ENCODE measurements at regions not wholly inside any gene's neighbourhood (a gene's known extent, or its start where the extent isn't known, plus 50 kb on each side); places are given as distances from the start of the nearest gene placed in this dataset.
A peak's percentile ranks its signal among the peaks of the same experiment; 100 is the strongest.
"Not testable (repeated sequence)": the region's sequence is repeated elsewhere in the genome, so short reads cannot be mapped to it uniquely, and the experiment has no call there.

DNA sequence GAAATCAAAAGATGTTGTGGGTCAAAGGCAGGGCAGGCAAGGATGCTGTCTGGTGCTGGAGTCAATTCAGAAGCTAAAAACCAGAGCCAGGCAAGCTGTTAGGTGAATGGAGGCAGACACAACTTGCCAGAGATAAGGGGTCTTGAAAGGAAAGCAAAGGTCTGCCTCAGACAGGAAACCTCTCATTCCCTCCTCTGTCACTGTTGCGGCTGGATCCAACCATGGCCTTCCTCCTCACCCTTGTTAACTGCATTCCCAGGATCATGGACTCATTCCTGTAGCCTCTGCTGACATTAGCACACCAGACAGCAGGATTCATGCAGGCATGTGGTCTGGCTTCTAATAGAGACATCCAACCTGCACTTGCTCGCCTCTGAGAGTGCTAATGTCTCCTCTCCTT is 186.7 kb upstream of the HS3ST3A1 start:
- DNase-seq: no peak

DNA sequence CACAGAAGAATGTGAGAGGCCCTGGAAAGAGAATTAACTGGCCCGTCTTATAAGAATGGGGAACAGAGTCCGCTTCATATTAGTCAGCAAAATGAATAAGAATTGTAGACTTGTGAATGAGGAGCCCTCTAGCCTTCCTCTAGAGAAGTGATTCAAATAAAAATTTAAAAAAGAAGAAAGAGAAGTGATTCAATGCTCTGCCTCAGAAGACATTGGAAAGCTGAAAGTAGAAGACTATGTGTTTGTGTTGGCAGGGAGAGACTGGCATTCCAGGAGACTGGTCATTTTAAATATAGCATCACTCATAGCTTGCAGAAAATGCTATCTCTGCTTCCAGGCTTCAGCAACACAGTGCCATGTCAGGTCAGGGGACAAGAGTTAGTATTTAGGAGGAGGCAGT is 190.6 kb upstream of the HS3ST3A1 start:
- DNase-seq: no peak

GRCh38 chr17:13793951-13794350 is 192.2 kb upstream of the HS3ST3A1 start:
- no peak for DNase-seq

- DNase-seq: no peak
These were observed 196.1 kb upstream of the HS3ST3A1 start for GRCh38 chr17:13797863-13798262.

GRCh38 chr17:13806092-13806491 is 204.4 kb upstream of the HS3ST3A1 start:
- no peak for DNase-seq

DNA sequence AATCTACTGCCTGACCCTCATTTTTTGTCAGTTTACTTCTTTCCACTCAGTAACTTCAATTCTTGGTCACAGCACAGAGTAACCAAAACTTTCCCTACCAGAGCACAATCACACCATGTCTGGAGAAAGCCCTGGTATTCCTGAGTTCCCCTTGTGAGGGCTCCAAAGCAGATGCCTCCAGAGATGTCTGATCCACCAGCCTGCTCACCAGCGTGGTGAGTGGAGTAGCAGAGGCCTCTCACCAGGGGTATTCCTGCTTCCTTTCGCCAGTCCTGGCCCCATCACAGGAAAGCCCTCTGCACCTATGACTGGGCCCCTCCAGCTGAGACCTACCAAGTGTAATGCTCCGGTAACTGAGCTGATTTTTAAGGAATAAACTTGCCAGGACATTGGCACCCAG is 205.4 kb upstream of the HS3ST3A1 start:
- no peak for DNase-seq

- no peak for DNase-seq
These were observed 210.6 kb upstream of the HS3ST3A1 start for GRCh38 chr17:13812350-13812749.

DNA sequence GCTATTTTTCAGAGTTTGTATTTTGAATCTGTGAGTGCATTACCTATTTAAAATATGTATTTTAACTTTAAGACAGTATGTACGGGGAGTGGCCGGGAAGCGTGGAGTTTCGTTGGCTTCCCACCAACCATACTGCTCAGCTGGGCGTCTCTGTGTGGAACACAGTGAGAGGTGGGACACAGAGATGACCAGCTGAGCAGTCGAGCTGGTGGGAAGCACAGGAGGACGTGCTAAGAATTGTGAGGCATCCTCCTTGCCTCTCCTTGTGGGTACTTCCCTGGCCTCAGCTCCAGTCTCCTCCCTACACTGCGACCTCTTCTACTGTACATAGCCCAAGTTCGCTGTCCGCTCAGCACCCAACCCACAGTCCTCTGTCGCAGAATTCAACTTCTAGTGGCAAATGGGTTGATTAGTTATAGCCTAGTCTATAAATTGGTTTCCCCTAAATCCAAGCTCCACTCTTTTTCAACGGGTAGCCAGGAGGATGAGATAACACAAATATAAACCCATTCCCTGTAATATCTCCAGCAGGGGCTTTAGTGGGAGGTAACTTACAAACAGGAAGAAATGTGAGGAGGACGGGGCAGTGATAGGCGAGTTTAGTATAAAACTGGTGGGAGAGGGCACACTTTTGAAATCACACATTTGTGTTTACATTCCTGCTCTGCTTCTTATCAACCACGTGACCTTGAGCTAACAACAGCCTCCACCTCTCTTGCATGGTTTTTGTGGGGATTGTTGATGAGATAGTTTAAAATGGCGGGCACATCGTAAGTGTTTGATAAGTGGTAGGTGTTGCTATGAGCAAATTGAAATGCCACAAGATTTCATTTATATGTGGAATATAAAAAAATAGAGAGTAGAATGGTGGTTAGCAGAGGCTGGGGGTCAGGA is 211.9 kb upstream of the HS3ST3A1 start:
- no peak for DNase-seq

DNA sequence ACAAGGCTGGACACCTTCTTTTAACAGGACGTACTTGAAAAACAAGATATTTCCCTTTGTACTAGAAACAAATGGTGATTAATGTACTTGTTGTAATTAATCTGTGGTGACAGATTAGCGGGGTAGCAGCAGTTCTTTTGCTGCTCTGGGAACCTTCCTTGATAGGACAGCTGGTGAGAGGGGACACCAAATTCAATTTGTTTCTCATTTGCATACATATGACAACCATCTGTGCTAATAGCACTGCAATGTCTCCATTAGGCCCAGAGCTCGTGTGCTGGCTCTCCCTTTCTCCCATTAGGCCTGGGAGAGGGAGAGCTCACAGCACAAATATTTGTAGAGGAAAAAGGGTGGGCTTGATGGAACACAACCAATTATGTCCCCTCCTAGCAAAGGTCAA is 221.0 kb upstream of the HS3ST3A1 start:
- no peak for DNase-seq

DNA sequence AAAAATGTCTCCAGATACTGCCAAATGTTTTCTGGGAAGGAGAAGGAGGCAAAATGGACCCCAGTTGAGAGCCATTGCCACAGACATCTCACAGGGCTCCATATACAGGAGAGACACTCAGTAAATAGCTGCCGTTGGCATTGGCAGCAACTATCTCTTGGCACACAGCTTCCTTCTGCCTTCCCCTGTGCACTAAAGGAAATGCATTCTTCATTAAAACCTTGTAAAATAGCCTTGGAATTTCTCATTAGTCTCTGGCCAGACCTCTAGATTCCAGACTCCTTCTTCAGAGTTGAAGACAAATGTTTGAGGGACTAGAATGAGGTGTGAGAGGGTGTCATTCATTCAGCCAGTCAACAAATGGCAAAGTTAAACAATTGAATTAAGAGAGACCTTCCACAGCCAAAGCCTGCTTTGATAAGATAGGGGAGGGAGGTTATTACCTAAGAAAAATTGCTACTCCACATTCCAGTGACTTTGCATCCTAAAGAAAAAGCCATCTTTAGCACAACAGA is 223.9 kb upstream of the HS3ST3A1 start:
- no peak for DNase-seq

GRCh38 chr17:13827118-13827517 is 225.4 kb upstream of the HS3ST3A1 start:
- no peak for DNase-seq

DNA sequence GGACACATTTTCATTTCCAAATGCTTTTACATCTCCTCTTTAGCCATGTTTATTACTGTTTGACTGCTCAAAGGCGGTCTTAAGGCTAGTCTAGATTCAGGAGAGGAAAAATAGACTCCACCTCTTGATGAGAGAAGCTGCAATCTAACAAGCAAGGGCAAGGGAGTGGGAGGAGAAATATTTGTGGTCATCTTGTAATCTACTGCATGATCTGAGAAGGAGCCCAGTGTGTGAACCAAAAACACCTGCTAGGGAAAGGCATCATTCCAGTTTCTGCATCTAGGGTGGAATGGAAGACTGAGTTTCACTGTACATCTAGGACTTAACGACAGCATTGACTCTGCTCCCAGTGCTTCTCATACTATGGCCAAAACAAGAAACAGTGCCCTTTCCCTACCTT is 232.2 kb upstream of the HS3ST3A1 start:
- DNase-seq: no peak

DNA sequence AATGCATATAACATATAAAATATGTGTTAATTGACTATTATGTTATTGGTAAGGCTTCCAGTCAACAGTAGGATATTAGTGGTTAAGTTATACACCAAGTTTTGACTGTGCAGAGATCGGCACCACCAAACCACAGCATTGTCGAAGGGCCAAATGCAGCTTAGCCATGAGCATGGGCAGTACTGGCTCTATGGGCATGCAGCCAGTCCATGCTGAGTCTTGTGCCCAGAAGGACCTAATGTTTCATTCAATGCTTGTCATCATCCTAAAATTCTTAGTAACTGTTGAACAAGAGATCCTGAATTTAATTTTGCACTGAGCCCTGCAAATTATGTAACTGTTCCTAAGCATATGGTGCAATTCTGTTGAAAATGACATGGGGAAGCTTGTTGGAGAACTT is 233.4 kb upstream of the HS3ST3A1 start:
- no peak for DNase-seq

DNA sequence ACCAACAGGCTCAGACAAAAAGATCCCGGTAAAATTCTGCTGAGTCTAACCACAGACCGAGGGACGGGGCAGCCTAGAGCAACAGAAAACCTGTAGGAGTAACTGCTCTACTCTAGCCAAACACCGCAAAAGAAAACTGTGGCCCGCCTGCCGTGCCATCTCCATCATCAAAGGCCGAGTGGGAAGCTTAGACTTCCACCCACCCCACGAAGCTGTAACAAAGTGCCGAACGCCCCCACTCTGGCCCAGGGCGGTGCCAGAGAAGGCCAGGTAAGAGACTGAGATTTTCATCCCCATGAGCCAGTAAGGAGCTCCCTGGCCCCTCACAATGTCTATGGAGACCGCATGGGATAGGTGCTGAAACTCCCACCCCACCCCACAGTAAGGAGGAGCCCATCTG is 231.9 kb upstream of the COX10 start:
- DNase-seq: no peak

DNA sequence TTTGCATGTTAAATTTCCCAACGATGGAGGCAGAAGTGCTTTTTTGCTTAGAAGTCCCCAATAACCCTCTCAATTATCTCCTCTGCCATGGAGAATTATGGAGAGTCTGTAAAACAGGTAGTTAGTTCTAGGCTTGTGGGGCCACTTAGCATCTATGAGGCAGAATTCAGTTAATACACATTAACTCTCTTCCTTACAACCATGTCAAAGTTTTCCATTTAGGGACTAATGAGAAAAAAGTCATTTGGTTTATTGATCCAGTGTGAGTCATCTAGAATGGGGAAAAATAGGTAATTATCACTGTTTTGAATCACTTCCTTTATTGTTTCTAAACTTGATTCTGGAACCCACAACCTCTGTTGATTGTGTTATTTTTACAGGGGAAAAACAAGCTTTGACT is 229.1 kb upstream of the COX10 start:
- no peak for DNase-seq

DNA sequence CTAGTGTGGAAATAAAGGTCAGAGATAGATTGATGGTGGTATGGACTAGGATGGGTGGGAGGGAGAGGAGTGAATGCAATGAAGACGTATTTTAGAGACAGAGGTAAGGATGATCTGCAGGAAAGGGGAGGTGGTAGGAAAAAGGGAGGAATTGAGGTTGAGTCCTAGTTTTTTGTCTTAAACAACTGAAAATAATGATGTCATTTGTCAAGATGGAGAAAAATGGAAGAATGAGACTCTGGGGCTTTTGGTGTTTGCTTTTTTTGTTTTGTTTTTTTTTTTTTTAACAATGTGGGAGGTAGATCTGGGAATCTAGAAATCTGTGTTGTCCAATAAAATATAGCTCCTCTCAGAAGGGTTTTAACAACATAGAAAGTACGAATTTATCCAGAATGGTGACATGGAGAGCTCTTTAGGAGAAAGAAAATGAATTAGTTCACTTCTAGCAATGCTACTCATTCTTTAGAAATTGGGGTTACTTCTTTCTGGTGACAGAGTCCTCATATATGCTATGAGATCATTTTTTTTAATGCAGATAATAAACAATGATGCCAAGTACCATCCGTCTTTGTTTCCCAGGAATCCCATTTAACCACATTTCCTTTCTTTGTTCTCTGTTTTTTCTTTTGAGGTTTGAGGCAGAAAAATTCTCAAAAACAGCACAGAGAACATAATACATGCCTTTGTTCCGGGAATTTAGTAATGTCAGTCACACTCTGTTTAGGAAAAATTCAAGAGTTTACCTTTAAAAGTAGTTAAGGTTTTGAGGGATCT is 225.3 kb upstream of the COX10 start:
- DNase-seq: no peak

- no peak for DNase-seq
These were observed 217.4 kb upstream of the COX10 start for GRCh38 chr17:13851889-13852288.

- DNase-seq: not testable (repeated sequence)
These were observed 213.6 kb upstream of the COX10 start for GRCh38 chr17:13855730-13856129.

GRCh38 chr17:13862346-13862745 is 207.0 kb upstream of the COX10 start:
- peak; percentile 29 for DNase-seq

- no peak for DNase-seq
These were observed 205.9 kb upstream of the COX10 start for GRCh38 chr17:13863436-13863835.

GRCh38 chr17:13864521-13864920 is 204.8 kb upstream of the COX10 start:
- peak; percentile 5 for DNase-seq

DNA sequence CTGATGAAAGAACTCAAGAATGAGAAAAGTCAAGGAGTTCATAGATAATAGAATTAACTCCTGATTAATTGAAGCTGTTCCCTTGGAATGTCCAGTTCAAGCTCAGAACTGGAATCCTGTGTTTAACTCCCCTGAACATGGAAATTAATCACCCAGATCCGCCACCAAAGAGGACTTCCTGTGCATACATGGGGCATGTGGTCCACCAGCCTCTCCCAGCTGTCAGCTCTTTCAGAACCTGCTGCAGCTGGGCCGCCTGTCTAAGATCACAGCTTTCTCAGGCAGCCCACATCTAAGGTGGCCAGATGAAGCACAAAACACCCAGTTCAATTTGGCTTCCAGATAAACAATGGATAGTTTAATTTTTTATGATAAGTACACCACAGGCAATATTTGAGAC is 203.7 kb upstream of the COX10 start:
- DNase-seq: no peak

DNA sequence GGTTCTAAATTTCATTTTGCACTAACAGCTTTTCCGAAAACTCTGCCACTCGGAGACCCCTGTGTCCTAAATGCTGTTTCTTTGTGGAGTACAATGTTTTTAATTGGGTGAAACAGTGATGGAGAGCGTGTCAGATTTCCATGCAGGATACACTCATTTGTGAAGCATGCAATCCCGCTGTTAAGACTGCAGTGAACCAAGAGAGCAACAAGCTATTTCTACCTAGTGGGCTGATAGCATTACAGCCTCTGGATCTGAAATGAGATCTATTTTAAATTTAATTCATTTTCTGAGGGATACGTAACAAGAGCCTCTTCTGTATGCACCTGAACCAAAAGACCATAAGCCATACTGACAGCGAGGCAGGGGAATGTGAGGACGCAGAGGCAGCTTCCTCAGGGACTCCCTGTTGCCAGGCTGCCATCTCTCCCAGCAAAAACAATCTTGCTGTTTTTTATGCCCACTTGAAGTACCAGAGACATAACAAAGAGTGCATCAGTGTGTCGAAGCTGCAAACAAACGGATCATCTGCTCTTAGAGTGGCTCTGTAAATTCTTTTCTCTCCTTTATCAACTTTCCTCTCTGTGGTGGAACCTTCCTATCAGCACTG is 199.9 kb upstream of the COX10 start:
- DNase-seq: no peak

DNA sequence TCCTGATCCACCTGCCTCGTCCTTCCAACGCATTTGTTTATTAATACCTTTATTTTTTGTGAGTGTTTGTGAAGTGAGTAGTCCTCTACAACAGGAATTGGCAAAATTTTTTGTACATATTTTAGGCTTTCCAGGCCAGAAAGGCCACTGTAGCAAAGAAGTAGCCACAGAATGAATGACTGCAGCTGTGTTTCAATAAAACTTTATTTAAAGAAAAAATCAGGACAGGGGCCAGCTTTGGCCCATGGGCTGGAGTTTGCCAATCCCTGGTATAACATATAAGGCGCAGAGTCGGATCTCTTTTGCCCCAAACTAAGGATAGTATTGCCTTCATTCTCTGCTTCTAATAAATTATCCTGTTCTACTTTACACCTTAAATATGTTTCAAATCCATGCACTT is 198.0 kb upstream of the COX10 start:
- DNase-seq: no peak

All from inflammatory macrophage treated with lipopolysaccharide for 4 hours (primary cell).